GM23248 (cell line): ENCODE measurements at regions not wholly inside any gene's neighbourhood (a gene's known extent, or its start where the extent isn't known, plus 50 kb on each side); places are given as distances from the start of the nearest gene placed in this dataset.

ENCODE experiments used
- DNase-seq: peaks from one replicate; pipeline ENCODE4 v3.0.0-alpha.2; 2015
- H2AFZ ChIP-seq: fragments of 200-600 bp; sonication (generic); 2 replicates; pipeline ENCODE4 v1.6.1; 2016; ENCODE audit warnings: antibody characterized with exemption
- H3F3A ChIP-seq: fragments of 200-600 bp; sonication (generic); 2 replicates; pipeline ENCODE4 v1.6.1; 2016; ENCODE audit warnings: mild to moderate bottlenecking, antibody characterized with exemption, mixed run types; ENCODE audit not compliant: insufficient read depth
- H3K27ac ChIP-seq: fragments of 200-600 bp; sonication (generic); 2 replicates; pipeline ENCODE4 v1.5.1; 2016; ENCODE audit warnings: mild to moderate bottlenecking
- H3K27me3 ChIP-seq: fragments of 200-600 bp; sonication (generic); replicated peaks from 2 replicates; pipeline ENCODE4 v1.6.1; 2016; ENCODE audit warnings: mild to moderate bottlenecking; ENCODE audit not compliant: insufficient read depth
- H3K36me3 ChIP-seq: fragments of 200-600 bp; sonication (generic); 2 replicates; pipeline ENCODE4 v1.6.1; 2016; ENCODE audit warnings: low read depth, mild to moderate bottlenecking
- H3K4me1 ChIP-seq: fragments of 200-600 bp; sonication (generic); 2 replicates; pipeline ENCODE4 v1.6.1; 2016; ENCODE audit warnings: mild to moderate bottlenecking; ENCODE audit not compliant: insufficient read depth
- H3K4me2 ChIP-seq: fragments of 200-600 bp; sonication (generic); one replicate; pipeline ENCODE4 v1.6.1; 2016; ENCODE audit warnings: mild to moderate bottlenecking; ENCODE audit not compliant: unreplicated experiment
- H3K4me3 ChIP-seq: fragments of 200-600 bp; sonication (generic); 2 replicates; pipeline ENCODE4 v1.5.1; 2016; ENCODE audit warnings: mild to moderate bottlenecking
- H3K79me2 ChIP-seq: fragments of 200-600 bp; sonication (generic); 2 replicates; pipeline ENCODE4 v1.6.1; 2016; ENCODE audit warnings: mild to moderate bottlenecking; ENCODE audit not compliant: insufficient read depth
- H3K9ac ChIP-seq: fragments of 200-600 bp; sonication (generic); 2 replicates; pipeline ENCODE4 v1.6.1; 2016; ENCODE audit warnings: mild to moderate bottlenecking
- H3K9me2 ChIP-seq: fragments of 200-600 bp; sonication (generic); 2 replicates; pipeline ENCODE4 v1.6.1; 2016; ENCODE audit warnings: mixed run types, mild to moderate bottlenecking, moderate library complexity; ENCODE audit not compliant: insufficient read depth
- H3K9me3 ChIP-seq: fragments of 200-600 bp; sonication (generic); one replicate; pipeline ENCODE4 v1.6.1; 2017; ENCODE audit warnings: low read depth
- H4K20me1 ChIP-seq: fragments of 200-600 bp; sonication (generic); 2 replicates; pipeline ENCODE4 v1.6.0; 2016; ENCODE audit not compliant: insufficient read depth
- EZH2 ChIP-seq: fragments of 200-600 bp; sonication (generic); IDR thresholded peaks from 2 replicates; pipeline ENCODE4 v1.6.1; 2018; ENCODE audit warnings: antibody characterized with exemption, mild to moderate bottlenecking; ENCODE audit not compliant: insufficient read depth, poor library complexity, severe bottlenecking
- EZH2phosphoT487 ChIP-seq: fragments of 200-600 bp; sonication (generic); IDR thresholded peaks from 2 replicates; pipeline ENCODE4 v1.6.1; 2018; ENCODE audit warnings: antibody characterized with exemption, moderate library complexity, mild to moderate bottlenecking, low read depth; ENCODE audit not compliant: insufficient read depth
- WGBS, 2 experiments: methylation state at CpG; one replicate each; pipeline ENCODE4 v1.1.6; 2015 to 2017; ENCODE audit warnings: low lambda C conversion rate in 2 of 2, low coverage in 1 of 2; ENCODE audit errors: missing lambda C conversion rate in 2 of 2; 5-methylcytosine and 5-hydroxymethylcytosine counted together
- in situ Hi-C: fragments of 300-500 bp; cut with MboI; formaldehyde crosslinking; loops from 2 replicates; pipeline ENCODE4 v1.15.0; 2020

DNA sequence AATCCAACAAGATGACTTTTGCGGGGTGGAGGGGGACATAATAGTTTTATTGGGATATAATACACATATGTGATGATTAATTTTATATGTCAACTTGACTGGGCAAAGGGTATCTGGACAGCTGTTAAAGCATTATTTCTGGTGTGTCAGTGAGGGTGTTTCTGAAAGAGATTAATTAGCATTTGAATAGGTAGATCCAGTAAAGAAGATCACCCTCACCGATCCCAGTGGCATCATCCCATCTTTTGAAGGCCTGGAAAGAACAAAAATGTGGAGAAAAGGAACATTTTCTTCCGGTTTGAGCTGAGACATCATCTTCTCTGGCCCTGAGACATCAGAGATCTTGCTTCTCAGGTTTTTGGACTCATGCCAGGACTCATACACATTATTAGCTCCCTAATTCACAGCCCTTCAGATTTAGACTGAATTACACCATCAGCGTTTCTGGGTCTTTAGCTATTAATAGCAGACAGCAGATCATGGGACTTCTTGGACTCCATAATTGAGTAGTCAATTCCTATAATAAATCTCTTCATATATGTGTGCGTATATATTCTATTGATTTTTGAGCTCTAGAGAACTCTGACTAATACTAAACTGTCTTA is 283.6 kb downstream of the PCNX1 start:
- Histone ChIP-seq H3K9me3 (no peaks in the 10 kb centered on the region), H3K4me1 (no peaks in the 10 kb centered on the region), H3K4me2 (no peak overlapping the region), H3K27ac (no peak overlapping the region), H3K36me3 (no peaks in the 10 kb centered on the region), H2AFZ (no peak overlapping the region), H3K79me2 (no peaks in the 10 kb centered on the region), H3K9ac (no peak overlapping the region), H3F3A (no peaks in the 10 kb centered on the region), H3K27me3 (no peaks in the 10 kb centered on the region), H3K9me2 (no peaks in the 10 kb centered on the region), H3K4me3 (no peak overlapping the region), H4K20me1 (no peaks in the 10 kb centered on the region)
- DNase-seq, result no peak
- WGBS, 2 experiments, result 53 to 61% methylated on average over 5 of the region's 5 CpGs
- in situ Hi-C loops, result no loop called here
- TF ChIP-seq EZH2phosphoT487 (no peak), EZH2 (no peak)

- 0 to 10% methylated on average over 1 of the region's 1 CpG for WGBS, 2 experiments
- no peak overlapping the region for H3K9ac ChIP-seq
- in situ Hi-C loops, result no loop called here
Observed at GRCh38 chr14:71193663-71194062, 286.4 kb downstream of the PCNX1 start.

DNA sequence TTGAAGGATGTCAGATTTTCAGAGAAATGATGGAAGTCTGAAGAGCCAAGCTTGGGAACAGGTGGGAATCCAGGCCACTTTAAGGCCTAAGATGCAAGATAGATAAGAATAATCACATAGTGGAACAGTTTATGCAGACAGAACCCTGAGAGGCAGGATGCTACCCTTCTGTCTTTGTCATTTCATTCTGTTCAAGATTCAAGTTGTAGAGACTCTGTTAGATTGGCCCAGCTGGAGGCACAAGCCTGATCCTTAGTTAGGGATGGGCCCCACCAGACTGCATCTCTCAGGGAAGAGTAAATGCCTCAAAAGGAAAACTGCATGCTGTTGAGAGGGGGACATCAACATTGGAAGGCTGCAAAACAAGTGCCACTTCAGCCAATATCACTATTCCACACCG is 287.0 kb downstream of the PCNX1 start:
- no peak overlapping the region for H3K27ac ChIP-seq
- DNase-seq, result no peak
- H3K9me3 ChIP-seq, result no peaks in the 10 kb centered on the region
- TF ChIP-seq EZH2, result no peak
- no peak for TF ChIP-seq EZH2phosphoT487
- H3K4me1 ChIP-seq, result no peaks in the 10 kb centered on the region
- in situ Hi-C loops, result no loop called here
- H4K20me1 ChIP-seq, result no peaks in the 10 kb centered on the region
- no peak overlapping the region for H3K4me3 ChIP-seq
- H3K79me2 ChIP-seq, result no peaks in the 10 kb centered on the region
- H3K9me2 ChIP-seq, result no peaks in the 10 kb centered on the region
- no peaks in the 10 kb centered on the region for H3K27me3 ChIP-seq
- H3F3A ChIP-seq, result no peaks in the 10 kb centered on the region
- H2AFZ ChIP-seq, result no peak overlapping the region
- no peaks in the 10 kb centered on the region for H3K36me3 ChIP-seq
- H3K4me2 ChIP-seq, result no peak overlapping the region
- 59 to 83% methylated on average over 1 of the region's 1 CpG for WGBS, 2 experiments
- no peak overlapping the region for H3K9ac ChIP-seq

More at GRCh38 chr14:71193663-71194062, 286.4 kb downstream of the PCNX1 start:
- H2AFZ ChIP-seq, result no peak overlapping the region
- H3K27me3 ChIP-seq, result no peaks in the 10 kb centered on the region
- no peaks in the 10 kb centered on the region for H3F3A ChIP-seq
- no peak for TF ChIP-seq EZH2phosphoT487
- no peak for TF ChIP-seq EZH2
- no peaks in the 10 kb centered on the region for H3K4me1 ChIP-seq
- no peaks in the 10 kb centered on the region for H3K36me3 ChIP-seq
- no peak for DNase-seq
- no peak overlapping the region for H3K4me2 ChIP-seq
- H3K9me3 ChIP-seq, result no peaks in the 10 kb centered on the region
- H3K79me2 ChIP-seq, result no peaks in the 10 kb centered on the region
- H3K4me3 ChIP-seq, result no peak overlapping the region
- H3K9me2 ChIP-seq, result no peaks in the 10 kb centered on the region
- no peak overlapping the region for H3K27ac ChIP-seq
- no peaks in the 10 kb centered on the region for H4K20me1 ChIP-seq

DNA sequence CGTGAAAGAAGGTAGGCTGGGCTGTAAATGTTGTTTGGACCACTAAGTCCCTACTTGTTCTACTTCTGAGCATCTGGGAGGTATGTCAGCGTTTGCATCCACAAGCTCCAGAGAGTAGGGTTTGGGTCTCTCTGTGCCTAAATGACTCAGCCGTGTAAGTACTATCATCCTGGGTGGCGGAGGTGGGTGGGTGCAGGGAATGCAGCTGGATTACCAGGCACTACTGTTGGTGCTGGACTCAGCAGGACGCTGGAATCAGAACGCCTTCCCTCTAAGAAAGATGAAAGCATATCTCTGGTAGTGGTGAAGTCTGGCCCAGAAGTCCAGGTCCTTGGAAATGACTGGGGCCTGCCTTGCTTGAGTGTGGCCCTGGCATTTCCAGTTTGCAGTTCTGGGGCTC is 289.7 kb downstream of the PCNX1 start:
- in situ Hi-C loops, result no loop called here
- Histone ChIP-seq H3F3A (no peaks in the 10 kb centered on the region), H3K9me2 (no peaks in the 10 kb centered on the region), H2AFZ (no peak overlapping the region), H3K9ac (no peak overlapping the region), H3K36me3 (no peaks in the 10 kb centered on the region), H3K9me3 (no peaks in the 10 kb centered on the region), H4K20me1 (no peaks in the 10 kb centered on the region), H3K4me2 (no peak overlapping the region), H3K79me2 (no peaks in the 10 kb centered on the region), H3K4me1 (no peaks in the 10 kb centered on the region), H3K27me3 (no peaks in the 10 kb centered on the region), H3K4me3 (no peak overlapping the region), H3K27ac (no peak overlapping the region)
- no peak for TF ChIP-seq EZH2phosphoT487
- no peak for TF ChIP-seq EZH2
- DNase-seq, result no peak
- WGBS, 2 experiments, result 79 to 80% methylated on average over 6 of the region's 6 CpGs

GRCh38 chr14:71198687-71199086 is 291.4 kb downstream of the PCNX1 start:
- H3K9me3 ChIP-seq, result no peaks in the 10 kb centered on the region
- no peak overlapping the region for H3K27ac ChIP-seq
- H3K36me3 ChIP-seq, result no peaks in the 10 kb centered on the region
- no peaks in the 10 kb centered on the region for H4K20me1 ChIP-seq
- TF ChIP-seq EZH2 (no peak), EZH2phosphoT487 (no peak)
- in situ Hi-C loops, result no loop called here
- H3K4me1 ChIP-seq, result no peaks in the 10 kb centered on the region; the same call in 1 of the 2 replicates
- DNase-seq, result no peak
- WGBS, 2 experiments, result 75 to 78% methylated on average over 5 of the region's 5 CpGs
- no peak overlapping the region for H3K4me3 ChIP-seq
- no peaks in the 10 kb centered on the region for H3K79me2 ChIP-seq
- no peaks in the 10 kb centered on the region for H3K9me2 ChIP-seq
- H3K27me3 ChIP-seq, result no peaks in the 10 kb centered on the region
- H3F3A ChIP-seq, result no peaks in the 10 kb centered on the region
- no peak overlapping the region for H2AFZ ChIP-seq
- no peak overlapping the region for H3K9ac ChIP-seq
- no peak overlapping the region for H3K4me2 ChIP-seq
